Stomach (tissue), 4 donors: ENCODE measurements at regions not wholly inside any gene's neighbourhood (a gene's known extent, or its start where the extent isn't known, plus 50 kb on each side); places are given as distances from the start of the nearest gene placed in this dataset.

Experiments
- CTCF ChIP-seq, 7 experiments: fragments of 450-650 bp in 4 of 7; fragments of 200-600 bp in 3 of 7; sonication (generic) in 3 of 7; IDR thresholded peaks; one replicate each; pipeline ENCODE4 v1.5.1; 2016 to 2019; ENCODE audit warnings: antibody characterized with exemption in 7 of 7, control low read depth in 2 of 7, mild to moderate bottlenecking in 1 of 7
- EP300 ChIP-seq: sonication (generic); formaldehyde crosslinking; IDR thresholded peaks from one replicate; pipeline ENCODE4 v1.6.1; 2017; ENCODE audit warnings: antibody characterized with exemption
- POLR2A ChIP-seq, 4 donors: fragments of 450-650 bp; IDR thresholded peaks; one replicate each; pipeline ENCODE4 v1.6.1; 2016; ENCODE audit warnings: antibody characterized with exemption in 4 of 4, control low read depth in 2 of 4, mild to moderate bottlenecking in 1 of 4, moderate library complexity in 1 of 4
- POLR2AphosphoS5 ChIP-seq, 3 donors: sonication (generic); formaldehyde crosslinking; IDR thresholded peaks; one replicate each; pipeline ENCODE4 v1.6.1; 2016; ENCODE audit warnings: antibody characterized with exemption in 3 of 3

DNA sequence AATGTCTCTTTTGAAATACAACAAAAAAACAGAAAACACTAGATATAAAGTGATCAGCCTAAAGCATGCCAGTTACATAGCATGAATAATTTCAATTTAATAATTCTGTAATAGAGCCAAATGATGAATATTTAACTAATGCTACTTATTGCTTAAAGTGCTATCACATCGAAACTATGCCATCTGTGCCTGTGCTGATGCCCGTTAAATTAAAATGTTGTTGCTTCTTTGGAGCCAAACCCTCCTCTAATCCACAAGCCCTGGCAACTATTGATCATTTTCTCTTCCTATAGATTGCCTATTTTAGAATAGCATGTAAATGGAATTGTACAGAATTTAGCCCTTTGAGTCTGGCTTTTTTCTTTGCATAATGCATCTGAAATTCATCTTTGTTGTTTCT lies 356.2 kb downstream of the CHSY3 start:
- TF ChIP-seq CTCF (IDR thresholded peaks at IDR 0.05), result no peak
- TF ChIP-seq POLR2A (IDR thresholded peaks at IDR 0.05), result no peak
- TF ChIP-seq EP300, result no peak
- no peak for TF ChIP-seq POLR2AphosphoS5 (IDR thresholded peaks at IDR 0.05)
